H1 (cell line): ENCODE measurements at regions not wholly inside any gene's neighbourhood (a gene's known extent, or its start where the extent isn't known, plus 50 kb on each side); places are given as distances from the start of the nearest gene placed in this dataset.

Experiments
- CHD2 ChIP-seq: IDR thresholded peaks from 2 replicates; pipeline ENCODE4 v1.6.1; 2012; ENCODE audit warnings: low read length, improper control_type of control experiment
- GABPA ChIP-seq: IDR thresholded peaks from 2 replicates; pipeline ENCODE4 v1.6.1; 2011; ENCODE audit warnings: mild to moderate bottlenecking, low read length, moderate library complexity, borderline replicate concordance; ENCODE audit not compliant: insufficient read depth
- JUND ChIP-seq: IDR thresholded peaks from 2 replicates; pipeline ENCODE4 v1.6.1; 2011; ENCODE audit warnings: mild to moderate bottlenecking, improper control_type of control experiment, low read length
- KDM4A ChIP-seq: IDR thresholded peaks from one replicate; pipeline ENCODE4 v1.7.1; 2012; ENCODE audit warnings: low read depth, mild to moderate bottlenecking, moderate library complexity, low read length, inconsistent platforms; ENCODE audit not compliant: severe bottlenecking
- POLR2AphosphoS5 ChIP-seq: IDR thresholded peaks from 2 replicates; pipeline ENCODE4 v1.6.1; 2011; ENCODE audit warnings: low read depth, low read length
- RBBP5 ChIP-seq: IDR thresholded peaks from 2 replicates; pipeline ENCODE4 v1.7.1; 2012; ENCODE audit warnings: low read depth, mild to moderate bottlenecking, inconsistent platforms, low read length, moderate library complexity, borderline replicate concordance
- RFX5 ChIP-seq: IDR thresholded peaks from 2 replicates; pipeline ENCODE4 v1.6.1; 2011; ENCODE audit warnings: low read depth, low read length, improper control_type of control experiment, borderline replicate concordance
- RNF2 ChIP-seq: fragments of 200-900, 300-1000 bp; sonication (generic); IDR thresholded peaks from 2 replicates; pipeline ENCODE4 v1.7.1; 2016; ENCODE audit warnings: borderline replicate concordance, low read depth, mild to moderate bottlenecking, antibody characterized with exemption, low read length; ENCODE audit not compliant: poor library complexity, severe bottlenecking; ENCODE audit errors: missing control alignments
- SP2 ChIP-seq: IDR thresholded peaks from 2 replicates; pipeline ENCODE4 v1.6.1; 2012; ENCODE audit warnings: mild to moderate bottlenecking, low read length, inconsistent platforms
- SRF ChIP-seq: IDR thresholded peaks from 2 replicates; pipeline ENCODE4 v1.6.1; 2011; ENCODE audit warnings: mild to moderate bottlenecking, low read depth, low read length, moderate library complexity
- TF ChIP-seq, protein P1 (sequence below): fragments of 300-600 bp; sonication (generic); IDR thresholded peaks from 2 replicates; pipeline ENCODE4 v1.7.1; 2012; ENCODE audit warnings: low read length, moderate library complexity, mild to moderate bottlenecking, inconsistent platforms; ENCODE audit not compliant: insufficient replicate concordance
- TF ChIP-seq, protein P2 (sequence below): IDR thresholded peaks from 2 replicates; pipeline ENCODE4 v1.6.1; 2011; ENCODE audit warnings: low read depth, mild to moderate bottlenecking, low read length; ENCODE audit not compliant: insufficient read depth

DNA sequence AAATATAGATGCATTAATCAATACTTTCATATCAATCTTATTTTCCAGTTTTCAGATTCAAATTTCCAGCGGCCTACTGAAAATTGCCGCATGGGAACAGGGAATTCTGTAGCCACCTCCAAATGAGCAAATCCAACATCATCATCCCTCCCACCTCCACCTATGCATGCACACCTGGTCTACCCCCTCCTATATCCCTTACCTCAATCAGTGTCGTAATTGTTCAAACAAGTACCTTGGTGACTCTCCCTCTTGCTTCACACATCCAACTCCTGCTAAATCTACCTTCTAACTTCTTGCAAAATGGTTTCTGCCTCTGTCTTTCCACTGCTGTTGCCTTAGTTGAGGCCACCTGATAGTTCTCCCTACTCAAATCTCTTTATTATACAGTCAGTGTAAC lies 160.1 kb downstream of the SOX9 start (continued):
- TF ChIP-seq, protein P1, sequence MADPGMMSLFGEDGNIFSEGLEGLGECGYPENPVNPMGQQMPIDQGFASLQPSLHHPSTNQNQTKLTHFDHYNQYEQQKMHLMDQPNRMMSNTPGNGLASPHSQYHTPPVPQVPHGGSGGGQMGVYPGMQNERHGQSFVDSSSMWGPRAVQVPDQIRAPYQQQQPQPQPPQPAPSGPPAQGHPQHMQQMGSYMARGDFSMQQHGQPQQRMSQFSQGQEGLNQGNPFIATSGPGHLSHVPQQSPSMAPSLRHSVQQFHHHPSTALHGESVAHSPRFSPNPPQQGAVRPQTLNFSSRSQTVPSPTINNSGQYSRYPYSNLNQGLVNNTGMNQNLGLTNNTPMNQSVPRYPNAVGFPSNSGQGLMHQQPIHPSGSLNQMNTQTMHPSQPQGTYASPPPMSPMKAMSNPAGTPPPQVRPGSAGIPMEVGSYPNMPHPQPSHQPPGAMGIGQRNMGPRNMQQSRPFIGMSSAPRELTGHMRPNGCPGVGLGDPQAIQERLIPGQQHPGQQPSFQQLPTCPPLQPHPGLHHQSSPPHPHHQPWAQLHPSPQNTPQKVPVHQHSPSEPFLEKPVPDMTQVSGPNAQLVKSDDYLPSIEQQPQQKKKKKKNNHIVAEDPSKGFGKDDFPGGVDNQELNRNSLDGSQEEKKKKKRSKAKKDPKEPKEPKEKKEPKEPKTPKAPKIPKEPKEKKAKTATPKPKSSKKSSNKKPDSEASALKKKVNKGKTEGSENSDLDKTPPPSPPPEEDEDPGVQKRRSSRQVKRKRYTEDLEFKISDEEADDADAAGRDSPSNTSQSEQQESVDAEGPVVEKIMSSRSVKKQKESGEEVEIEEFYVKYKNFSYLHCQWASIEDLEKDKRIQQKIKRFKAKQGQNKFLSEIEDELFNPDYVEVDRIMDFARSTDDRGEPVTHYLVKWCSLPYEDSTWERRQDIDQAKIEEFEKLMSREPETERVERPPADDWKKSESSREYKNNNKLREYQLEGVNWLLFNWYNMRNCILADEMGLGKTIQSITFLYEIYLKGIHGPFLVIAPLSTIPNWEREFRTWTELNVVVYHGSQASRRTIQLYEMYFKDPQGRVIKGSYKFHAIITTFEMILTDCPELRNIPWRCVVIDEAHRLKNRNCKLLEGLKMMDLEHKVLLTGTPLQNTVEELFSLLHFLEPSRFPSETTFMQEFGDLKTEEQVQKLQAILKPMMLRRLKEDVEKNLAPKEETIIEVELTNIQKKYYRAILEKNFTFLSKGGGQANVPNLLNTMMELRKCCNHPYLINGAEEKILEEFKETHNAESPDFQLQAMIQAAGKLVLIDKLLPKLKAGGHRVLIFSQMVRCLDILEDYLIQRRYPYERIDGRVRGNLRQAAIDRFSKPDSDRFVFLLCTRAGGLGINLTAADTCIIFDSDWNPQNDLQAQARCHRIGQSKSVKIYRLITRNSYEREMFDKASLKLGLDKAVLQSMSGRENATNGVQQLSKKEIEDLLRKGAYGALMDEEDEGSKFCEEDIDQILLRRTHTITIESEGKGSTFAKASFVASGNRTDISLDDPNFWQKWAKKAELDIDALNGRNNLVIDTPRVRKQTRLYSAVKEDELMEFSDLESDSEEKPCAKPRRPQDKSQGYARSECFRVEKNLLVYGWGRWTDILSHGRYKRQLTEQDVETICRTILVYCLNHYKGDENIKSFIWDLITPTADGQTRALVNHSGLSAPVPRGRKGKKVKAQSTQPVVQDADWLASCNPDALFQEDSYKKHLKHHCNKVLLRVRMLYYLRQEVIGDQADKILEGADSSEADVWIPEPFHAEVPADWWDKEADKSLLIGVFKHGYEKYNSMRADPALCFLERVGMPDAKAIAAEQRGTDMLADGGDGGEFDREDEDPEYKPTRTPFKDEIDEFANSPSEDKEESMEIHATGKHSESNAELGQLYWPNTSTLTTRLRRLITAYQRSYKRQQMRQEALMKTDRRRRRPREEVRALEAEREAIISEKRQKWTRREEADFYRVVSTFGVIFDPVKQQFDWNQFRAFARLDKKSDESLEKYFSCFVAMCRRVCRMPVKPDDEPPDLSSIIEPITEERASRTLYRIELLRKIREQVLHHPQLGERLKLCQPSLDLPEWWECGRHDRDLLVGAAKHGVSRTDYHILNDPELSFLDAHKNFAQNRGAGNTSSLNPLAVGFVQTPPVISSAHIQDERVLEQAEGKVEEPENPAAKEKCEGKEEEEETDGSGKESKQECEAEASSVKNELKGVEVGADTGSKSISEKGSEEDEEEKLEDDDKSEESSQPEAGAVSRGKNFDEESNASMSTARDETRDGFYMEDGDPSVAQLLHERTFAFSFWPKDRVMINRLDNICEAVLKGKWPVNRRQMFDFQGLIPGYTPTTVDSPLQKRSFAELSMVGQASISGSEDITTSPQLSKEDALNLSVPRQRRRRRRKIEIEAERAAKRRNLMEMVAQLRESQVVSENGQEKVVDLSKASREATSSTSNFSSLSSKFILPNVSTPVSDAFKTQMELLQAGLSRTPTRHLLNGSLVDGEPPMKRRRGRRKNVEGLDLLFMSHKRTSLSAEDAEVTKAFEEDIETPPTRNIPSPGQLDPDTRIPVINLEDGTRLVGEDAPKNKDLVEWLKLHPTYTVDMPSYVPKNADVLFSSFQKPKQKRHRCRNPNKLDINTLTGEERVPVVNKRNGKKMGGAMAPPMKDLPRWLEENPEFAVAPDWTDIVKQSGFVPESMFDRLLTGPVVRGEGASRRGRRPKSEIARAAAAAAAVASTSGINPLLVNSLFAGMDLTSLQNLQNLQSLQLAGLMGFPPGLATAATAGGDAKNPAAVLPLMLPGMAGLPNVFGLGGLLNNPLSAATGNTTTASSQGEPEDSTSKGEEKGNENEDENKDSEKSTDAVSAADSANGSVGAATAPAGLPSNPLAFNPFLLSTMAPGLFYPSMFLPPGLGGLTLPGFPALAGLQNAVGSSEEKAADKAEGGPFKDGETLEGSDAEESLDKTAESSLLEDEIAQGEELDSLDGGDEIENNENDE, result no peak
- no peak for TF ChIP-seq CHD2
- TF ChIP-seq SRF, result no peak
- no peak for TF ChIP-seq KDM4A
- TF ChIP-seq, protein P2, sequence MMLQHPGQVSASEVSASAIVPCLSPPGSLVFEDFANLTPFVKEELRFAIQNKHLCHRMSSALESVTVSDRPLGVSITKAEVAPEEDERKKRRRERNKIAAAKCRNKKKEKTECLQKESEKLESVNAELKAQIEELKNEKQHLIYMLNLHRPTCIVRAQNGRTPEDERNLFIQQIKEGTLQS, result no peak
- no peak for TF ChIP-seq RBBP5
- TF ChIP-seq RNF2, result no peak
- no peak for TF ChIP-seq SP2
- no peak for TF ChIP-seq RFX5
- TF ChIP-seq GABPA, result no peak
- no peak for TF ChIP-seq POLR2AphosphoS5
- no peak for TF ChIP-seq JUND
- TF ChIP-seq, all 59 proteins: peak for 0
